Spinal cord (tissue), 9 donors: ENCODE measurements at regions not wholly inside any gene's neighbourhood (a gene's known extent, or its start where the extent isn't known, plus 50 kb on each side); places are given as distances from the start of the nearest gene placed in this dataset.

Source experiments
- DNase-seq, 6 donors: peaks; one replicate each; pipeline versions ENCODE4 v3.0.0 to v3.0.0-alpha.2; 2013 to 2015; ENCODE audit warnings: low spot score in 6 of 6, low read depth in 4 of 6
- H3K27ac ChIP-seq: one replicate; pipeline ENCODE4 v1.5.1; 2013; ENCODE audit warnings: low read depth, low read length, control low read depth
- H3K27me3 ChIP-seq: one replicate; pipeline ENCODE4 v1.6.1; 2013; ENCODE audit warnings: low read length; ENCODE audit not compliant: control insufficient read depth, insufficient read depth
- H3K36me3 ChIP-seq: one replicate; pipeline ENCODE4 v1.6.1; 2013; ENCODE audit warnings: low read length; ENCODE audit not compliant: control insufficient read depth, insufficient read depth
- H3K4me1 ChIP-seq: one replicate; pipeline ENCODE4 v1.6.1; 2013; ENCODE audit warnings: low read length; ENCODE audit not compliant: control insufficient read depth, insufficient read depth
- H3K4me3 ChIP-seq: one replicate; pipeline ENCODE4 v1.5.1; 2013; ENCODE audit warnings: low read depth, low read length, control low read depth
- H3K9me3 ChIP-seq: one replicate; pipeline ENCODE4 v1.6.1; 2013; ENCODE audit warnings: low read length; ENCODE audit not compliant: control insufficient read depth, insufficient read depth
- WGBS: methylation state at CpG from one replicate; pipeline ENCODE4 v1.1.5; 2013; ENCODE audit warnings: missing lambda C conversion rate; ENCODE audit not compliant: insufficient coverage; 5-methylcytosine and 5-hydroxymethylcytosine counted together
- donor health status: healthy.

GRCh38 chr15:100809587-100809986, 70.0 kb upstream of the ALDH1A3 start:
- Histone ChIP-seq H3K4me1 (no peaks in the 10 kb centered on the region), H3K27ac (no peak overlapping the region), H3K4me3 (no peak overlapping the region), H3K27me3 (no peaks in the 10 kb centered on the region), H3K9me3 (peaks cover 4% of the 10 kb centered on the region), H3K36me3 (no peaks in the 10 kb centered on the region)
- WGBS = 100% methylated on average over 1 of the region's 3 CpGs
- DNase-seq = no peak

GRCh38 chr15:100810229-100810628, 69.4 kb upstream of the ALDH1A3 start:
- WGBS = no CpG with 5 or more reads among the region's 2 CpGs
- peaks cover 4% of the 10 kb centered on the region for H3K9me3 ChIP-seq

GRCh38 chr15:100810831-100811230, 68.8 kb upstream of the ALDH1A3 start:
- Histone ChIP-seq H3K9me3 (peaks cover 4% of the 10 kb centered on the region), H3K4me1 (no peaks in the 10 kb centered on the region), H3K4me3 (no peak overlapping the region), H3K27me3 (no peaks in the 10 kb centered on the region), H3K27ac (no peak overlapping the region), H3K36me3 (no peaks in the 10 kb centered on the region)
- WGBS = 100% methylated on average over 1 of the region's 2 CpGs
- DNase-seq = no peak

More at GRCh38 chr15:100810229-100810628, 69.4 kb upstream of the ALDH1A3 start:
- no peaks in the 10 kb centered on the region for H3K4me1 ChIP-seq
- H3K4me3 ChIP-seq = no peak overlapping the region
- no peak overlapping the region for H3K27ac ChIP-seq
- no peaks in the 10 kb centered on the region for H3K36me3 ChIP-seq
- H3K27me3 ChIP-seq = no peaks in the 10 kb centered on the region
- DNase-seq = no peak

GRCh38 chr15:100812802-100813201, 66.8 kb upstream of the ALDH1A3 start:
- H3K27me3 ChIP-seq = no peaks in the 10 kb centered on the region
- no peaks in the 10 kb centered on the region for H3K4me1 ChIP-seq
- peaks cover 3% of the 10 kb centered on the region for H3K9me3 ChIP-seq
- H3K4me3 ChIP-seq = no peak overlapping the region
- WGBS = no CpG with 5 or more reads among the region's 2 CpGs
- no peaks in the 10 kb centered on the region for H3K36me3 ChIP-seq
- no peak overlapping the region for H3K27ac ChIP-seq
- no peak for DNase-seq

- Histone ChIP-seq H3K36me3 (no peaks in the 10 kb centered on the region), H3K9me3 (peaks cover 3% of the 10 kb centered on the region), H3K27me3 (no peaks in the 10 kb centered on the region), H3K4me1 (no peaks in the 10 kb centered on the region), H3K4me3 (no peak overlapping the region), H3K27ac (no peak overlapping the region)
- DNase-seq = peak in 5 of 6 donors; percentile 5 to 60 (median 38)
- WGBS = 47% methylated on average over 3 of the region's 3 CpGs
Observed at GRCh38 chr15:100818927-100819326, 60.7 kb upstream of the ALDH1A3 start.

- H3K27ac ChIP-seq = no peak overlapping the region
- H3K27me3 ChIP-seq = no peaks in the 10 kb centered on the region
- WGBS = 65% methylated on average over 3 of the region's 4 CpGs
- H3K4me1 ChIP-seq = no peaks in the 10 kb centered on the region
- H3K36me3 ChIP-seq = no peaks in the 10 kb centered on the region
- peaks cover 3% of the 10 kb centered on the region for H3K9me3 ChIP-seq
- no peak overlapping the region for H3K4me3 ChIP-seq
- DNase-seq = no peak
Observed at GRCh38 chr15:100820528-100820927, 59.1 kb upstream of the ALDH1A3 start.

GRCh38 chr15:100821327-100821726, 58.3 kb upstream of the ALDH1A3 start:
- no peak overlapping the region for H3K27ac ChIP-seq
- DNase-seq = no peak
- H3K36me3 ChIP-seq = no peaks in the 10 kb centered on the region
- H3K9me3 ChIP-seq = peaks cover 3% of the 10 kb centered on the region
- no peaks in the 10 kb centered on the region for H3K27me3 ChIP-seq
- H3K4me1 ChIP-seq = no peaks in the 10 kb centered on the region
- H3K4me3 ChIP-seq = no peak overlapping the region

- no peak overlapping the region for H3K27ac ChIP-seq
- DNase-seq = no peak
Observed at GRCh38 chr15:100824211-100824610, 55.4 kb upstream of the ALDH1A3 start.

GRCh38 chr15:100829457-100829856, 50.2 kb upstream of the ALDH1A3 start:
- WGBS = no CpG with 5 or more reads among the region's 1 CpG
- Histone ChIP-seq H3K9me3 (peaks cover 3% of the 10 kb centered on the region), H3K27ac (no peak overlapping the region), H3K27me3 (no peaks in the 10 kb centered on the region), H3K4me3 (no peak overlapping the region), H3K36me3 (no peaks in the 10 kb centered on the region), H3K4me1 (no peaks in the 10 kb centered on the region)
- DNase-seq = no peak

More at GRCh38 chr15:100824211-100824610, 55.4 kb upstream of the ALDH1A3 start:
- H3K4me3 ChIP-seq = no peak overlapping the region
- WGBS = 90% methylated on average over 2 of the region's 5 CpGs
- no peaks in the 10 kb centered on the region for H3K4me1 ChIP-seq
- peaks cover 7% of the 10 kb centered on the region for H3K9me3 ChIP-seq
- H3K27me3 ChIP-seq = no peaks in the 10 kb centered on the region
- H3K36me3 ChIP-seq = no peaks in the 10 kb centered on the region
